ENCODE measurements at regions not wholly inside any gene's neighbourhood (a gene's known extent, or its start where the extent isn't known, plus 50 kb on each side); places are given as distances from the start of the nearest gene placed in this dataset.

DNA sequence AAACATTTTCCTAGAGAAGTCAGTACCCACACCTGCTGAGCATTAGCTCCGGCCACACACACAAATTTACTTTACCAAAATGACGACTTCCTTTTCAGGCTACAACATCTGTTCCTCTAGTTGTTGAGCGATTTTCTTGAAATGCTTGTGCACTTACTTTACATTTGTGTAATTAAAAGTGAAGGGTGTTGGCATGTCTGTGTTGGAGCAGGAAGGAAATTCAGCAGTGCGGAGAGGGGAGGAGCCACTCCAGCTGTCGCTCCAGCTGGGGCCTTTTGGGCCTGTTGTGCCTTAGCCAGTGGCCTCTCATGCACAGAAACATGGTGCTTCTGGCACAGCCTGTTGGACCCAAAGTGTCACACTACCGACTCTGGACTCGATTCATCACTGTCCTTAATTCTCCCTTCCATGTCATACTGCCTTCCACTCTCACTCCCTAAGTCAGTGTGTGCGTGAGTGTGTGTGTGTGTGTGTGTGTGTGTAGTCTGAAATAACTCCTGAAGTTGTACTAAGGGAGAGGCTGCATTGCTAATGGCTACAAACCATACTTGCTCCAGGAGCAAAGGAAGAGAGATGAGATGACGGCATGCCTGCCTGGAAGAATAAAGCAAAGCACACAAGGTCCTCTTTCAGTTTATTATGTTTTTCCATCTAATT lies 191.8 kb upstream of the ARG1 start:
- ATAC-seq (ENCODE audit: poor library complexity) (peak; percentile 58), DNase-seq (no peak)
- intact Hi-C loops (cut with DNase I): no loop called here

DNA sequence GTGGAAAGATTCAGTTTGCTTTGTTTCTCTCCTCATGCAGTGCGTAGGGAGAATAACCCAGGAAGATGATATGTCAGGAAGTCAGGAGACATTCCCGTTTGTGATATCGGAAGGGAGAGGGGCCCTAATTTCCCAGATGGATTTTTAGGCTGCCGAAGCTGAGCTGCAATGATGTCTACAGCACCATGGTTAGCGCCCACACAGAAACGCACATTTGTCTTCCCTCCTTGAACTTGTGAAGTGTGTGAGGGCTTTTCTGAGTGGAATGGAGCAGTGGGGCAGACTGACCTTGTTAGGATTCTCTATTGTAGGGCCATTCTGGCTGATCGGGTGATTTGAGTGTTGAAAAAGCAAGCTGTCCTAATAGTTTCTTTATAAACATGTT lies 191.3 kb upstream of the ARG1 start:
- no peak for ATAC-seq (ENCODE audit: poor library complexity)
- intact Hi-C loops (cut with DNase I): no loop called here
- no peak for DNase-seq

DNA sequence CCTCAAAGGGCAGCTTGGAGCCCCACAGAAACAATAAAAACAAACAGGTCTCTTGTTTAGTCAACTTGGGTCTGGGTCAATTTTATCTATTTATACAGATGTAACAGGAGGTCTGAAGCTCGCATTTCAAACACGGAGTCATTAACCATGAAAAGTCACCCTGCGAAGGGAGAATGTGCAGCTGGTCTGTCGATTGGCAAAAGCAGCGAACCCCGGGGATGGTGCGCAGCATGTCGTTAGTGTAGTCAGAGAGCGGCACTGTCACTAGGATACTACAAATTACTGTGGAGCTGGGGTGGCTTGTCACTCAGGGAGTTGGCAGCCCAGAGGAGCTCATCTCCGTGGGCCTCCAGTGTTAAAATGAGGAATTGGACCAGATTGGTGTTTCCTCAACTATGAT lies 190.4 kb upstream of the ARG1 start:
- intact Hi-C loops (cut with DNase I): no loop called here
- ATAC-seq (ENCODE audit: poor library complexity) (no peak), DNase-seq (no peak)

- ATAC-seq (ENCODE audit: poor library complexity): no peak
- intact Hi-C loops (cut with DNase I): no loop called here
- DNase-seq: no peak
Measured at GRCh38 chr6:131383421-131384411, 189.3 kb upstream of the ARG1 start.

- DNase-seq: no peak
- ATAC-seq (ENCODE audit: poor library complexity): no peak
- intact Hi-C loops (cut with DNase I): no loop called here
Measured at GRCh38 chr6:131387562-131388447, 185.2 kb upstream of the ARG1 start.

DNA sequence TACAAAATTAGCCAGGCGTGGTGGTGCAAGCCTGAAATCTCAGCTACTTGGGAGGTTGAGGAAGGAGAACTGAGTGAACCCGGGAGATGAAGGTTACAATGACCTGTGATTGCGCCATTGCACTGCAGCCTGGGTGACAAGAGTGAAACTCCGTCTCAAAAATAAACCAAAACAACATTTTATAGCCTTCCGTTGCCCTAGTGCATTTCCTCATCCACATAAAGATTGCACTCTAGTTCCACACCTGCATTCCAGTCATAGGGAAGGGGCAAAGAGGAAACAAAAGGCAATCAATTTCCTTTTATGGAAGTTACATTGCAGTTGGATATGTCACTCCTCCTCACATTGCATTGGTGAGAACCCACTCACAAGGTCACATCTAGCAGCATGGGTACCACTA lies 182.7 kb upstream of the ARG1 start:
- intact Hi-C loops (cut with DNase I): no loop called here
- DNase-seq: no peak
- ATAC-seq (ENCODE audit: poor library complexity): no peak

- intact Hi-C loops (cut with DNase I): no loop called here
- ATAC-seq (ENCODE audit: poor library complexity) (no peak), DNase-seq (no peak)
Measured at GRCh38 chr6:131391116-131391515, 181.9 kb upstream of the ARG1 start.

- no peak for ATAC-seq (ENCODE audit: poor library complexity)
- no peak for DNase-seq
- intact Hi-C loops (cut with DNase I): no loop called here
Measured at GRCh38 chr6:131393433-131393832, 179.6 kb upstream of the ARG1 start.

- DNase-seq: no peak
- intact Hi-C loops (cut with DNase I): no loop called here
- no peak for ATAC-seq (ENCODE audit: poor library complexity)
Measured at GRCh38 chr6:131394768-131395432, 178.1 kb upstream of the ARG1 start.

DNA sequence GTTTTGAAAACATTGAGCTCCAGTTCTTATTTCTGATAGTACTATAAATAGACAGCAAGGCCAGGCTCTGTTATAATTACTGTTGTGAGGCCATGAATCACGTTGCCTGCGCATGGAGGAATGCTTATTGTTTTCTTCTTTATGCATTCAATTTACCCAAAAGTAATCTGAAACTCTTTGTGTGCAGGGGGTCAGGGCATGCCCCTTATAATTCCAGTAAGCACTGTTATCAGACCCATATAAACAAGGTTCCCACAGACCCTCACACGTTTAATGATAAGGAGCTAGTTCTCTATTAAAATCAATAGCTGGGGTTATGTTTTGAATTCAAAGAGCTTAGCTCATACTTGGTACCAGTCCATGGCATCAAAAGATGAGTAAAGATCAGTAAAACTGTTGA lies 174.8 kb upstream of the ARG1 start:
- ATAC-seq (ENCODE audit: poor library complexity) (no peak), DNase-seq (no peak)
- intact Hi-C loops (cut with DNase I): no loop called here

DNA sequence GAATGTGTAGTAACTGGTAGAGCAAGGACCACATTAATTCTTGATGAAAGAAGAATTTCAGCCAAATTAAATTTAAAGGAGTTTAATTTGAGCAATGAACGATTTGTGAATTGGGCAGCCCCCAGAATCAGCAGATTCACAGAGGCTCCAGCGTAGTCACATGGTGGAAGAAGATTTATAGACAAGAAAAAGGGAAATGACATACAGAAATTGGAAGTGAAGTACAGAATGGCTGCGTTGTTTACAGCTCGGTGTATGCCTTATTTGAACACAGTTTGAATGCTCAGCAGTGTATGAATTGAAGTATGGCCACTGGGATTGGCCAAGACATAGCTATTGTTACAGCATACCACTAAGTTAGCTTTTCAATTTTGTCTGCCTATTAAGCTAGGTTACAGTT lies 173.6 kb upstream of the ARG1 start:
- intact Hi-C loops (cut with DNase I): no loop called here
- DNase-seq (no peak), ATAC-seq (ENCODE audit: poor library complexity) (no peak)

- intact Hi-C loops (cut with DNase I): no loop called here
- DNase-seq (no peak), ATAC-seq (ENCODE audit: poor library complexity) (no peak)
Measured at GRCh38 chr6:131400054-131400778, 172.8 kb upstream of the ARG1 start.

DNA sequence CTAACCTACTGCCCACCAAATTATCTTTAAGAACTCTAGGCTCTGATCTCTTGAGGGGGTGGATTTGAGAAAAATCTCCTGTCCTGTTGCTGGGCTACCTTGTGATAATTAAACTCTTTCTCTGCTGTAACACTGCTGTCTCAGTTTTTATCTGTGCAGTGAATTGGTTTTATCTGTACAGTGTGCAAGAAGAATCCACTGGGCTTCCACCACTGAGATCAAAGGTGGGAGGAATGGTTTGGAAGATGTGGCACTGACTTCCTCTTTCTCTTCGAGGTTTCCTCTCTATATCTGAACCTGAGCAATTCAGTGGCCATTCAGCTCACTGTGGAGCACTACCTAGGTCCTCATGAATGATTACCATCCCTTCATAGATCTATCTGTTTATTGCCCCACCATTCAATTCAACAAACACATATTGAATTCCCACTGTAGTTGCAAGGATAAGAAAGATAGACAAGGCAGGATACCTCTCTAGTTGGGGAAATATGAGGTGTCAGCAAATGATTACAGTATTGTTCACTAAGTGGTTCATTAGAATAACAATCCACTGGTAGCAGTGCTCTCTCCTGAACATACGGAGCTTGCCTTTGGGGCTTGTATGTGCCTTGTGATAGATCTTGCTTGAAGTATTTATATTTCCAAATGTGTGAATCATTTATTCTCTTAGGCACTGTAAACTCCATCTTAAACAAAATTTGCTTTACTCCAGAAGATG lies 172.1 kb upstream of the ARG1 start:
- ATAC-seq (ENCODE audit: poor library complexity): no peak
- DNase-seq: no peak
- intact Hi-C loops (cut with DNase I): no loop called here

GRCh38 chr6:131408811-131409210 lies 164.2 kb upstream of the ARG1 start:
- intact Hi-C loops (cut with DNase I): no loop called here
- DNase-seq (no peak), ATAC-seq (ENCODE audit: poor library complexity) (no peak)

DNA sequence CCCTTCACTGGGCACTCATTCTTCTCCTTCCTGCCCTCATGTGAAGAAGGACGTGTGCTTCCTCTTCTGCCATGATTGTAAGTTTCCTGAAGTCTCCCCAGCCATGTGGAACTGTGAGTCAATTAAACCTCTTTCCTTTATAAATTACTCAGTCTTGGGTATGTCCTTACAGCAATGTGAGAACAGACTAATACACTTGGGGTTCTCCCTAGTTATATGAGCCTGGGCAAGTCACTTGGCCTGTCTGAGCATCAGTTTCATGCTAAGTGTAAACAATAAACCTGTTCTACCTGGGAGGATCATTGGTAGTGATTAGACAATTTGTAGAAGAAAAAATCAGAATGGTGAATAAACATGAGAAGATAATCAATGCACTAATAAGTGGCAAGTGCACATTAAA lies 162.2 kb upstream of the ARG1 start:
- ATAC-seq (ENCODE audit: poor library complexity): no peak
- no peak for DNase-seq
- intact Hi-C loops (cut with DNase I): no loop called here

- intact Hi-C loops (cut with DNase I): no loop called here
- ATAC-seq (ENCODE audit: poor library complexity) (no peak), DNase-seq (no peak)
Measured at GRCh38 chr6:131412960-131413830, 159.8 kb upstream of the ARG1 start.

DNA sequence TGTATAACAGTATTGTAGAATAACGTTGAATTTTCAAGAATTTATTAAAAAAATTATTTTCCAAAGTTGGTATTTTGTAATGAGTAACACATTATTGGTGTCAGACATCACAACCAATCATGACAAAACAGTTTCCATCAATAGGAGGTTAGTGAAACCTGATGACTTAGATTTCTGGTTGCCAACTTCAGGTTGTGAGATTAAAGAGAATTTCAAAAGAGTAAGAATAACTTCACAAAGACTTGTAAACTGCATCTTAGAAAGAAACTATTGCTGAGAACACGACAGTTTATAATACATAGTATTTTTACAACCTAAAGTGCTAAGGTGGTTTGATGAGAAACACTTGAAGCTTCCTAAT lies 159.2 kb upstream of the ARG1 start:
- intact Hi-C loops (cut with DNase I): no loop called here

More for the DNA sequence above, 159.2 kb upstream of the ARG1 start:
- ATAC-seq (ENCODE audit: poor library complexity) (no peak), DNase-seq (no peak)
